ENCODE measurements at regions not wholly inside any gene's neighbourhood (a gene's known extent, or its start where the extent isn't known, plus 50 kb on each side); places are given as distances from the start of the nearest gene placed in this dataset.

DNA sequence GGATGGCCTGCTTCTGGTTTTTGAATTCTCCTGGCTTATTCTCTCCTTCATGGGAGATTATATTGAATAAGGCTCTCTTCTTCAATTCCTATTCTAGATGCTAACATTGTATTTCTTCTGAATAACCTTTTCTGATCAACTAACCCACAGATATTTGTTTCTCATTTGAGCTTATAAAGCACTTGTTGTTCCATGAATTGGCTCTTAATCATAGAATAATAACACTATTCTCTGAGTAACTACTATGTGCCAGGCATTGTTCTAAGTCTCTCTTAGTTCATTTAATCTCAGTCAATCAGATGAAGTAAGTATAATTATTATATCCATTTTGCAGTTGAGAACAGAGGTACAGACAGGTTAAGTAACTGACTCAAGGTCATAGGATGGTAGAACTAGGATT lies 136.3 kb upstream of the MLIP start:
- no peak for DNase-seq (ENCODE audit: low spot score)

DNA sequence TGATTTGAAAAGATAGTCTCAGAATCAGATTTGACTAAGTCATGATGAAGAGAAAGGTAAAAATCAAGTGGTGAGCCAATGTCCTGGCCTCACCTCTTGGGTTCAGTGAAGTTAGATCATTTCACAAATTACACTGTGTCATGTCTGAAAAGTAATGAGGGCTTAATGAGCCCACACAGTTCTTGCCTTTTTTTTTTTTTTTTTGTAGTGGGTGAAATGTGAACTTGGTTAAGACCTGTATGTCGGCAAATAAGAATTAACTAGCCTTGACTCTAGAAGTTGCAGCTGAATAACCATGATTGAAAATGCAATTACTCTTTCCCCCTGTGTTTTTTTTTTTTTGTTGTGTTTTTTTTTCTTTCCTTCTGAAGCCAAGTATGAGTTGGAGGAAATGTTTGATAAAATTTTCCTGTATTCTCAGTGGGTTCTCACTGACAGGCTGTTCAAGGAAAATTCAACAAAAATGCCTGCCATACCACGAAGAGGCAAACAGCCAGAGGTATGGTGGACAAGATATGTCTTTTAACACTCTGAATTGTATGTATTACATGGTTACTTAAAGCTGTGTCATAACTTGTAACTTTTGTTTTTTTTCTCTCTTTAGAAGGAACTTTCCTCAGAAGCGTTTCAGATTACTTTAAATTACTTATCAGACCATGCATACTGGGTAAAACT lies 135.2 kb upstream of the MLIP start:
- DNase-seq (ENCODE audit: low spot score): no peak

- no peak for DNase-seq (ENCODE audit: low spot score)
These were observed 133.7 kb upstream of the MLIP start for GRCh38 chr6:53977551-53977950.

GRCh38 chr6:53979468-53980067 lies 131.7 kb upstream of the MLIP start:
- peak; percentile 31 for DNase-seq (ENCODE audit: low spot score)

GRCh38 chr6:53982366-53983050 lies 128.7 kb upstream of the MLIP start:
- DNase-seq (ENCODE audit: low spot score): no peak

- DNase-seq (ENCODE audit: low spot score): no peak
These were observed 127.9 kb upstream of the MLIP start for GRCh38 chr6:53983301-53983700.

DNA sequence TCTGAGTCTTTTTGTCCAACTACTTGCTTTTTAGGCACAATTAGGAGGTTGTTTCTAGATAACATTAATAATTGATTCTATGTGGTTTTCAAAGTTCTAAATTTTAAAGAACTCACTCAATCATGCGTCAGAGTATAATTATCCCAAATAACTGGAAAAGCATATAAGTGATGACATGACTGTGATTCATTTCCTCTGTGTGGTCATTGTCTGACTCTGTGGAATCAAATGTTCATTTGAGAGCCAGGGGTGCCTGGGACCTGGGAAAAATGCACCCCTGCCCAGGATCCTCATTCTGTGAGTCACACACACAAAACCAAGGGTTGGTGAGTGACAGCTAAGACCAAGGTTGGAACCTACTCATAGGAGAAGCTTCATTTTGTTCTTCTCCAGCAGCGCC lies 127.1 kb upstream of the MLIP start:
- DNase-seq (ENCODE audit: low spot score): no peak

- DNase-seq (ENCODE audit: low spot score): no peak
These were observed 126.7 kb upstream of the MLIP start for GRCh38 chr6:53984581-53984980.

DNA sequence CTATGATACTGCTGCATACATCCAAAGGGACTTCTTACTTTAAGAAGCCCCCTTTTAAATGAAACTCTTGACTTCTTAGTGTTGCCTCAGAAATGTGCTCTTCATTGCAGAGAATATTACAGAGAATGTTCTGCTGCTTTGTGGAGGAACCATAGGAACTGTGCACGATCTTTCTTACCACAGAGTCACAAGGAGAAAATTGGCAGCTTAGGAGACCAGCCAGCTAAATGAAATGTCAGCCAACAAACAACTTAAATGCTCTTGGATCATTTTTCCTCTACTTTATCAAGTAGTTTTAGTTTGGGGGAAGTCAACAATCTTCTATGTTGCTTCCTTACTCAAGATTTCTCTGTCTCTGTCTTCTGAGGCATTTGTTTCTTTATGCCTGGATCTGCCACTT lies 125.9 kb upstream of the MLIP start:
- DNase-seq (ENCODE audit: low spot score): no peak

DNA sequence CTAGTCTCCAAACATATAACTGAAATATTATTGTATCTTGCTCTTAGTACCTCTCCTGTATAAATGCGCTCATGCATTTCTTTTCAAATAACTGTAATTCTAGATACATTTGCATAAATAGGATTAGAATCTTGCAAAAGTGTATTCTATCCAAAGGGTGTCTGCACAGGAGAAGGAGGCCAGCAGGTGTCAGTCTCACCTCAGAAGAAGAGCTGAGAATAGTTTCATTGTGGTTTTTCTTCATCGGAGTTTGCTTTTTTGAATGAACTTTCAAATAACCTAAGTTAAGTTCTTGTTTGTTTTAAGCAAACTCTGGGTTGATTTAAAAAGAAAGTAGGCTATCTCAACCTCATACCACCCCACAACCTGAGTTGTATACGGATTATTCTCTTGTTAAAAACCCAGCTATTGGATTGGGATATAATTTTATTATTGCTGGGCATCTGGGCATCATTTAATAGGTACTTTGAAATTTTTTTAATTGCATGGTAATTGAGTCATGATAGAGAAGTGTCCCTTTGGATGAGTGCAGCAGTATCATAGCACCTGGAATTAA lies 125.0 kb upstream of the MLIP start:
- peak; percentile 44 for DNase-seq (ENCODE audit: low spot score)

- DNase-seq (ENCODE audit: low spot score): peak; percentile 11
These were observed 124.3 kb upstream of the MLIP start for GRCh38 chr6:53986721-53987521.

GRCh38 chr6:53987522-53987888 lies 123.7 kb upstream of the MLIP start:
- no peak for DNase-seq (ENCODE audit: low spot score)

- no peak for DNase-seq (ENCODE audit: low spot score)
These were observed 121.7 kb upstream of the MLIP start for GRCh38 chr6:53989504-53989903.

- DNase-seq (ENCODE audit: low spot score): no peak
These were observed 118.7 kb upstream of the MLIP start for GRCh38 chr6:53992522-53992921.

DNA sequence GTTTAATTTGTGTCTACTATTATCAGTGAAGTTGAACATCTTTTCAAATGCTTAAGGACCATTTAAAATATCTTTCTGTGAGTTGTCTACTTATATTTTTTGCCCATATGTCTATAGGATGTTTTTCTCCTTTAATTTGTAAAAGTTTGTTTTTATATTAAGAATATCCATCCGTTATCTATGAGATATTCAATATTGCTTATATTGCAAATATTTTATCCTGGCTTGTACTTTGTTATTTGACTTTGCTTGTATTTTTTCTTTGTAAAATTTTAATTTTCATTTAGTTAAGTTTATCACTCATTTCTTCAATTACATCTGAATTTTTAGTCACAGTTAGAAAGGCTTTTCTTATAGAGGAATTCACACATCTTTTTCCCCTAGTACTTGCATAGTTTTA lies 117.0 kb upstream of the MLIP start:
- DNase-seq (ENCODE audit: low spot score): no peak

DNA sequence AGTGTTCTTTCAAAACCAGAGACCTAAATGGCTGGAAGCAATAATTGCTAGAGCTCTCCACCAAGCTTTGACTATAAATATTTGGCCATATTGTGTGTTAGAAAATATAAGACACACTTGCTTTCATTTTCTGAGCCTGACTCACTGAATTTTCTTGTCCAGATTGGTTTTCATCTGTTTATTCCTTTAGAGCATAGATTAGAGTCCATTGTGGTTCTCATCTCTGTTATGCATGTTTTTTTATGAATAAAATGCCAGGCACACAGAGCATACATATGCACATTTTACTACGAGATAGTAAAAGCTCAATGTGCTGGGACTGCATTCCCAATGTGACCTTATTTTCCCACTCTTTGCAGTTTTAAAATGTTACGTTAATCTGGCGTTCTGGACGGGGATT lies 115.3 kb upstream of the MLIP start:
- no peak for DNase-seq (ENCODE audit: low spot score)

DNA sequence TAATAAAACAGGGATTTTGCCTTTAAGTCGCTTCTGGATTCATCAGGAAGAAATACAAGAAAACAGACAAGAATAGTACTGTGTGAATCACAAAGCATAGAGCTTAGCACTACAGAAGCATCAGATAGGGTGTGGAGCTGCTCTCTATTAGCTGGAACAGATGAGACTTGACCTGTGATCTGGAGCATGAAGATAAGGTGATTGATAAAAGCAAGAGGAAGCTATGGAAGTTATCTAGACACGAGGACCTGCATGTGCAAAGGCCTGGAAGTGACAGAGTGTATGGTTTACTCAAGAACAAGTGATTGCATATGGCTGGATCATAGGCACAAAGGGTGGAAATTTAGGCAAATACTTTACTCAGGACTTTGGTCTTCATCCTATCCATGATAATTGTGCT lies 112.9 kb upstream of the MLIP start:
- peak; percentile 67 for DNase-seq (ENCODE audit: low spot score)

DNA sequence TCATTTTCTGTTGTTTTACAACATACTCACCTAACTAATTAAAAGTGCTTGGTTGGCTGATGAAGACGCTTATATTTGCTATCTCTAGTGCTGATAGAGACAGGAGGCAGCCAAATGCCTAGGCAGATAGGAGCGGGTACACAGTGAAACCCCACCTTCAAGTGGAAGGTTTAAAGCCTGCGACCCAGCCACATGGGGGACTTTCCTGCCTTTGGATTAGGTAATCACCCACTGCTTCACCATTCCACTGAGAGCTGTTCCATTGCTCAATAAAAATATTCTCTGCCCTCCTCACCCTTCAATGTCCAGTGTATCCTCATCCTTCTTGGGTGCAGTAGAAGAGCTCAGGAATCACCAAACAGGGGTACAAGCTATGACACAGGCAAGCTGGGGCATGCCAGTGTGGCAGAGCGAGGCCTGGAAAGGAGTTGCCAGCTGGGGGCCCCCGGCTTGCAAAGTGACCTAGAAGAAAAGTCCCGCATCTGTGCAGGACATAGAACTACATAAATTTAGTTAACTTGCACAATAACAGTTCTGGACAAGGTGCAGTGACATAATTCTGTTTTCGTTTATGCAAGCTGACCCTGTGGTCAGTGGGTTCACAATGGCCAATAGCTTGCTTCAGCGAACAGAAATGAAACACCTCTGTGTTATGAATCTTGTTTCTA lies 112.0 kb upstream of the MLIP start:
- DNase-seq (ENCODE audit: low spot score): no peak

- no peak for DNase-seq (ENCODE audit: low spot score)
These were observed 109.1 kb upstream of the MLIP start for GRCh38 chr6:54002116-54002515.

GRCh38 chr6:54003316-54003715 lies 107.9 kb upstream of the MLIP start:
- DNase-seq (ENCODE audit: low spot score): no peak

- DNase-seq (ENCODE audit: low spot score): no peak
These were observed 102.7 kb upstream of the MLIP start for GRCh38 chr6:54008589-54008988.

Measured in SK-N-DZ (cell line).